Activated CD8-positive, alpha-beta memory T cell treated with anti-CD3 and anti-CD28 coated beads for 24 hours (primary cell): ENCODE measurements at regions not wholly inside any gene's neighbourhood (a gene's known extent, or its start where the extent isn't known, plus 50 kb on each side); places are given as distances from the start of the nearest gene placed in this dataset.

Source experiments
- DNase-seq: peaks from one replicate; pipeline ENCODE4 v3.0.0-alpha.2; 2020

- no peak for DNase-seq
Measured at GRCh38 chr1:56304975-56305374, 274.4 kb downstream of the PLPP3 start.

GRCh38 chr1:56303805-56304204 is 275.6 kb downstream of the PLPP3 start:
- DNase-seq, result no peak

GRCh38 chr1:56302878-56303277 is 276.5 kb downstream of the PLPP3 start:
- no peak for DNase-seq

GRCh38 chr1:56301791-56302190 is 277.6 kb downstream of the PLPP3 start:
- no peak for DNase-seq

- no peak for DNase-seq
Measured at GRCh38 chr1:56300836-56301235, 278.5 kb downstream of the PLPP3 start.

GRCh38 chr1:56298866-56299265 is 280.5 kb downstream of the PLPP3 start:
- no peak for DNase-seq

GRCh38 chr1:56297904-56298303 is 281.5 kb downstream of the PLPP3 start:
- DNase-seq, result no peak

- DNase-seq, result no peak
Measured at GRCh38 chr1:56297208-56297607, 282.2 kb downstream of the PLPP3 start.

- DNase-seq, result no peak
Measured at GRCh38 chr1:56295949-56296929, 283.1 kb downstream of the PLPP3 start.

GRCh38 chr1:56291374-56291919 is 287.9 kb downstream of the PLPP3 start:
- DNase-seq, result no peak

GRCh38 chr1:56289260-56289659 is 290.1 kb downstream of the PLPP3 start:
- no peak for DNase-seq

- DNase-seq, result no peak
Measured at GRCh38 chr1:56287721-56288120, 291.6 kb downstream of the PLPP3 start.

GRCh38 chr1:56286956-56287355 is 292.4 kb downstream of the PLPP3 start:
- DNase-seq, result no peak

GRCh38 chr1:56286506-56286905 is 292.9 kb downstream of the PLPP3 start:
- DNase-seq, result no peak

- DNase-seq, result no peak
Measured at GRCh38 chr1:56285554-56286402, 293.6 kb downstream of the PLPP3 start.

- DNase-seq, result no peak
Measured at GRCh38 chr1:56284928-56285327, 294.4 kb downstream of the PLPP3 start.

- no peak for DNase-seq
Measured at GRCh38 chr1:56278061-56278460, 301.3 kb downstream of the PLPP3 start.

- DNase-seq, result no peak
Measured at GRCh38 chr1:56268519-56269140, 310.7 kb downstream of the PLPP3 start.

- no peak for DNase-seq
Measured at GRCh38 chr1:56267611-56268010, 311.8 kb downstream of the PLPP3 start.

- no peak for DNase-seq
Measured at GRCh38 chr1:56266359-56266758, 313.0 kb downstream of the PLPP3 start.

- no peak for DNase-seq
Measured at GRCh38 chr1:56265216-56265615, 314.1 kb downstream of the PLPP3 start.

- no peak for DNase-seq
Measured at GRCh38 chr1:56263908-56264307, 315.5 kb downstream of the PLPP3 start.

GRCh38 chr1:56258371-56258770 is 321.0 kb downstream of the PLPP3 start:
- DNase-seq, result no peak
